Type B pancreatic cell (in vitro differentiated cells): ENCODE measurements at regions not wholly inside any gene's neighbourhood (a gene's known extent, or its start where the extent isn't known, plus 50 kb on each side); places are given as distances from the start of the nearest gene placed in this dataset.
"Not testable (repeated sequence)": the region's sequence is repeated elsewhere in the genome, so short reads cannot be mapped to it uniquely, and the experiment has no call there.

Experiments
- DNase-seq: peaks from one replicate; pipeline ENCODE4 v3.0.0; 2021; ENCODE audit warnings: mixed read lengths; ENCODE audit not compliant: unreplicated experiment; ENCODE audit errors: extremely low spot score
- H3K27ac Mint-ChIP-seq: 2 replicates; pipeline ENCODE4 v1.8.0; 2021; ENCODE audit warnings: mild to moderate bottlenecking, mixed read lengths
- H3K27me3 Mint-ChIP-seq: 2 replicates; pipeline ENCODE4 v1.8.0; 2021; ENCODE audit warnings: mixed read lengths
- H3K36me3 Mint-ChIP-seq: 2 replicates; pipeline ENCODE4 v1.8.0; 2021; ENCODE audit warnings: mixed read lengths
- H3K4me1 Mint-ChIP-seq: one replicate; pipeline ENCODE4 v1.8.0; 2021; ENCODE audit warnings: mixed read lengths; ENCODE audit not compliant: unreplicated experiment
- H3K4me3 Mint-ChIP-seq: 2 replicates; pipeline ENCODE4 v1.8.0; 2021; ENCODE audit warnings: mild to moderate bottlenecking, mixed read lengths
- H3K9me3 Mint-ChIP-seq: 2 replicates; pipeline ENCODE4 v1.8.0; 2021; ENCODE audit warnings: mixed read lengths
- TF ChIP-seq, protein P1 (sequence below): fragments of 200-600 bp; sonication (generic); conservative IDR thresholded peaks from 2 replicates; pipeline ENCODE4 v1.5.0; 2021; ENCODE audit warnings: antibody characterized with exemption, mild to moderate bottlenecking

- H3K9me3 Mint-ChIP-seq, result no peaks in the 10 kb centered on the region
- no peak overlapping the region for H3K27ac Mint-ChIP-seq
- DNase-seq, result no peak
- no peak overlapping the region for H3K4me3 Mint-ChIP-seq
- no peaks in the 10 kb centered on the region for H3K36me3 Mint-ChIP-seq
- H3K4me1 Mint-ChIP-seq, result no peaks in the 10 kb centered on the region
- TF ChIP-seq, protein P1, sequence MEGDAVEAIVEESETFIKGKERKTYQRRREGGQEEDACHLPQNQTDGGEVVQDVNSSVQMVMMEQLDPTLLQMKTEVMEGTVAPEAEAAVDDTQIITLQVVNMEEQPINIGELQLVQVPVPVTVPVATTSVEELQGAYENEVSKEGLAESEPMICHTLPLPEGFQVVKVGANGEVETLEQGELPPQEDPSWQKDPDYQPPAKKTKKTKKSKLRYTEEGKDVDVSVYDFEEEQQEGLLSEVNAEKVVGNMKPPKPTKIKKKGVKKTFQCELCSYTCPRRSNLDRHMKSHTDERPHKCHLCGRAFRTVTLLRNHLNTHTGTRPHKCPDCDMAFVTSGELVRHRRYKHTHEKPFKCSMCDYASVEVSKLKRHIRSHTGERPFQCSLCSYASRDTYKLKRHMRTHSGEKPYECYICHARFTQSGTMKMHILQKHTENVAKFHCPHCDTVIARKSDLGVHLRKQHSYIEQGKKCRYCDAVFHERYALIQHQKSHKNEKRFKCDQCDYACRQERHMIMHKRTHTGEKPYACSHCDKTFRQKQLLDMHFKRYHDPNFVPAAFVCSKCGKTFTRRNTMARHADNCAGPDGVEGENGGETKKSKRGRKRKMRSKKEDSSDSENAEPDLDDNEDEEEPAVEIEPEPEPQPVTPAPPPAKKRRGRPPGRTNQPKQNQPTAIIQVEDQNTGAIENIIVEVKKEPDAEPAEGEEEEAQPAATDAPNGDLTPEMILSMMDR, result no peak
- no peaks in the 10 kb centered on the region for H3K27me3 Mint-ChIP-seq
Observed at GRCh38 chr13:23039266-23039935, 141.4 kb upstream of the SGCG start.

DNA sequence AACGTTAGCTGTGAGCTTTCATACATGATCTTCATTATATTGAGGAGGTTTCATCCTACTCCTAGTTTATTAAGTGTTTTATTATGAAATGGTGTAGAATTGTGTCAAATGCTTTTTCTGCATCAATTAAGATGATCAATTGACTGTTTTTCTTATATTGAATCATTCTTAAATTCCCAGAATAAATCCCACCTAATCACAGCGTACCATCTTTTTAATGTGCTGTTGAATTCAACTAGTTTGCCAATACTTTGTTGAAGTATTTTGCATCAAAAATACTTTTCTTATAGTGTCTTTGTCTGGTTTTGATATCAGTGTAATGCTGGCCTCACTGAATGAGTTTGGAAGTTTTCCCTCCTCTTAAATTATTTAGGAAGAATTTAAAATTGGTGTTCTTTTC, 138.6 kb upstream of the SGCG start:
- H3K4me3 Mint-ChIP-seq, result no peak overlapping the region
- H3K4me1 Mint-ChIP-seq, result no peaks in the 10 kb centered on the region
- DNase-seq, result no peak

DNA sequence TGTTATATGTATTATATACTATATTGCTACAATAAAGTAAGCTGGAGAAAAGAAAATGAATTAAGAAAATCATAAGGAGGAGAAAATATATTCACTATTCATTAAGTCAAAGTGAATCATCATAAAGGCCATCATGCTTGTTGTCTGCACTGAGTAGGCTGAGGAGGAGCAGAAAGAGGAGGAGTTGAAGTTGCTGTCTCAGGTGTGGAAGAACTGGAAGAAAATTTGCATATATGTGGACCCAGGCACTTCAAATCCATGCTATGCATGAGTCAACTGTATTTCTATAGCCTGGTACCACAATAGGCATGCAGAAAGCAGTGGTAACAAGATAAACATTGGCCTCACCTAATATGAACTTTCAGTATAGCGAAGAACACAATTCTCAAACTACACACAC, 135.9 kb upstream of the SGCG start:
- no peak for DNase-seq
- no peaks in the 10 kb centered on the region for H3K9me3 Mint-ChIP-seq
- H3K27me3 Mint-ChIP-seq, result no peaks in the 10 kb centered on the region
- no peaks in the 10 kb centered on the region for H3K4me1 Mint-ChIP-seq
- no peaks in the 10 kb centered on the region for H3K36me3 Mint-ChIP-seq
- H3K4me3 Mint-ChIP-seq, result no peak overlapping the region
- TF ChIP-seq, protein P1, result no peak
- H3K27ac Mint-ChIP-seq, result no peak overlapping the region

More for the DNA sequence above, 138.6 kb upstream of the SGCG start:
- Mint-ChIP-seq H3K27me3 (no peaks in the 10 kb centered on the region), H3K27ac (no peak overlapping the region), H3K36me3 (no peaks in the 10 kb centered on the region), H3K9me3 (no peaks in the 10 kb centered on the region)
- TF ChIP-seq, protein P1, result no peak

- no peak for DNase-seq
- H3K9me3 Mint-ChIP-seq, result no peaks in the 10 kb centered on the region
- no peak overlapping the region for H3K4me3 Mint-ChIP-seq
- no peak overlapping the region for H3K27ac Mint-ChIP-seq
- peaks cover 4% of the 10 kb centered on the region for H3K4me1 Mint-ChIP-seq
- H3K36me3 Mint-ChIP-seq, result no peaks in the 10 kb centered on the region
- H3K27me3 Mint-ChIP-seq, result no peaks in the 10 kb centered on the region
- TF ChIP-seq, protein P1, result no peak
Observed at GRCh38 chr13:23050126-23050525, 130.7 kb upstream of the SGCG start.

- H3K4me3 Mint-ChIP-seq, DNase-seq: not testable (repeated sequence)
Observed at GRCh38 chr13:23053711-23054110, 127.1 kb upstream of the SGCG start.

DNA sequence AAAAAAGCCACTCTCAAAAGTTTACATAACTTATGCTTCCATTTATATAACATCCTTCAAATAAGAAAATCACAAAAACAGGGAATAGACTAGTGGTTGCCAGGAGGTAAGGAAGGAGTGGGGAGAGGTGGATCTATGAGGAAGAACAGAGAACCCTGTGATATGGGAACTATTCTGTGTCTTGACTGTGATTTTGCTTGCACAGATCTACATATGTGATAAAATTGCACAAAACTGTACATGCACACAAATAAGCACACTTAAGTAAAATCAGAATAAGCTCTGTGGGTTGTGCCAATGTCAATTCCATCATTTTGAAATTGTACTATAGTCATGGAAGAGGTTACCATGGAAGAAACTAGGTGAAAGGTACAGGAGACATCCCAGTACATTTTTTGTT, 121.6 kb upstream of the SGCG start:
- Mint-ChIP-seq H3K4me1 (no peaks in the 10 kb centered on the region), H3K27ac (no peak overlapping the region), H3K27me3 (no peaks in the 10 kb centered on the region), H3K9me3 (no peaks in the 10 kb centered on the region), H3K36me3 (no peaks in the 10 kb centered on the region), H3K4me3 (no peak overlapping the region)
- no peak for DNase-seq
- TF ChIP-seq, protein P1, result no peak

More at GRCh38 chr13:23053711-23054110, 127.1 kb upstream of the SGCG start:
- not testable (repeated sequence) for H3K9me3 Mint-ChIP-seq, H3K27ac Mint-ChIP-seq, H3K36me3 Mint-ChIP-seq, H3K27me3 Mint-ChIP-seq, H3K4me1 Mint-ChIP-seq
